SK-N-SH (cell line): ENCODE measurements at regions not wholly inside any gene's neighbourhood (a gene's known extent, or its start where the extent isn't known, plus 50 kb on each side); places are given as distances from the start of the nearest gene placed in this dataset.

Experiments
- CTCF ChIA-PET: fragments of 300-600, 350-600 bp; formaldehyde crosslinking; extraction: SDS; loops from one replicate; lab custom pipeline; 2021; lab: Yijun Ruan, JAX
- POLR2A ChIA-PET: fragments of 350-600 bp; sonication (Branson Sonifier 250); formaldehyde crosslinking; extraction: SDS; loops from one replicate; lab custom pipeline; 2020; ENCODE audit warnings: antibody characterized with exemption, inconsistent platforms; lab: Yijun Ruan, JAX
- DNase-seq: peaks from one replicate; pipeline ENCODE4 v3.0.0; 2012
- H2AFZ ChIP-seq: fragments of 200-600 bp; sonication (generic); 2 replicates; pipeline ENCODE4 v1.8.1; 2016; ENCODE audit warnings: antibody characterized with exemption, mild to moderate bottlenecking, low read depth
- H3F3A ChIP-seq: fragments of 200-600 bp; sonication (generic); replicated peaks from 2 replicates; pipeline ENCODE3; 2016; ENCODE audit warnings: antibody characterized with exemption, mild to moderate bottlenecking; ENCODE audit not compliant: insufficient read depth
- H3K27ac ChIP-seq, 2 experiments: fragments of 200-500 bp in 1 of 2; fragments of 200-600 bp in 1 of 2; sonication (Bioruptor generic) in 1 of 2; sonication (generic), shearing (Covaris generic) in 1 of 2; 2 replicates each; pipeline versions ENCODE4 v1.5.1 to v1.6.1; 2014 to 2016; ENCODE audit warnings: low read depth in 2 of 2, inconsistent platforms in 1 of 2, low read length in 1 of 2, mild to moderate bottlenecking in 1 of 2, mixed read lengths in 1 of 2
- H3K27me3 ChIP-seq: fragments of 200-600 bp; sonication (generic), shearing (Covaris generic); 2 replicates; pipeline ENCODE4 v1.6.1; 2016; ENCODE audit warnings: mixed run types; ENCODE audit not compliant: insufficient read depth
- H3K36me3 ChIP-seq, 2 experiments: fragments of 200-500 bp in 1 of 2; fragments of 200-600 bp in 1 of 2; sonication (Bioruptor generic) in 1 of 2; sonication (generic) in 1 of 2; replicated peaks in 1 of 2; 2 replicates each; pipeline versions ENCODE3 to v1.5.1; 2014 to 2016; ENCODE audit warnings: low read length in 1 of 2, mild to moderate bottlenecking in 1 of 2; ENCODE audit not compliant: insufficient read depth in 2 of 2, control insufficient read depth in 1 of 2
- H3K4me1 ChIP-seq, 2 experiments: fragments of 200-500 bp in 1 of 2; fragments of 200-600 bp in 1 of 2; sonication (Bioruptor generic) in 1 of 2; sonication (generic), shearing (Covaris generic) in 1 of 2; 2 replicates each; pipeline versions ENCODE4 v1.5.1 to v1.6.1; 2014 to 2016; ENCODE audit warnings: low read depth in 1 of 2, low read length in 1 of 2, mixed run types in 1 of 2; ENCODE audit not compliant: insufficient read depth in 2 of 2, control insufficient read depth in 1 of 2
- H3K4me2 ChIP-seq: fragments of 200-600 bp; sonication (generic), shearing (Covaris generic); 2 replicates; pipeline ENCODE4 v1.6.1; 2017; ENCODE audit warnings: mixed run types
- H3K4me3 ChIP-seq, 2 experiments: fragments of 200-500 bp in 1 of 2; fragments of 200-600 bp in 1 of 2; sonication (Bioruptor generic) in 1 of 2; sonication (generic), shearing (Covaris generic) in 1 of 2; 2 replicates each; pipeline versions ENCODE4 v1.5.1 to v1.8.1; 2014 to 2016; ENCODE audit warnings: low read depth in 2 of 2, inconsistent platforms in 1 of 2, low read length in 1 of 2, mild to moderate bottlenecking in 1 of 2, mixed read lengths in 1 of 2, moderate library complexity in 1 of 2
- H3K79me2 ChIP-seq: fragments of 200-600 bp; sonication (generic); 2 replicates; pipeline ENCODE4 v1.8.1; 2017; ENCODE audit warnings: mild to moderate bottlenecking; ENCODE audit not compliant: insufficient read depth
- H3K9ac ChIP-seq: fragments of 200-600 bp; sonication (generic); 2 replicates; pipeline ENCODE4 v1.6.1; 2017; ENCODE audit warnings: mixed run types
- H3K9me2 ChIP-seq: fragments of 200-600 bp; sonication (generic); 2 replicates; pipeline ENCODE4 v1.6.1; 2017; ENCODE audit warnings: mixed run types
- H3K9me3 ChIP-seq: fragments of 200-600 bp; sonication (generic); 2 replicates; pipeline ENCODE4 v1.6.1; 2017; ENCODE audit warnings: mixed run types, mild to moderate bottlenecking, moderate library complexity
- H4K20me1 ChIP-seq: fragments of 200-600 bp; sonication (generic); 2 replicates; pipeline ENCODE4 v1.6.1; 2017; ENCODE audit warnings: mild to moderate bottlenecking, mixed run types; ENCODE audit not compliant: insufficient read depth
- CHD2 ChIP-seq: fragments of 150-350 bp; IDR thresholded peaks from 2 replicates; pipeline ENCODE4 v1.6.1; 2018; ENCODE audit warnings: low read length; ENCODE audit not compliant: partially characterized antibody
- CTCF ChIP-seq: fragments of 200-600 bp; sonication (generic); IDR thresholded peaks from 2 replicates; pipeline ENCODE4 v1.6.1; 2017; ENCODE audit warnings: antibody characterized with exemption, mild to moderate bottlenecking, moderate library complexity
- EZH2phosphoT487 ChIP-seq: fragments of 200-600 bp; sonication (generic); IDR thresholded peaks from 2 replicates; pipeline ENCODE4 v1.6.1; 2017; ENCODE audit warnings: low read depth, mixed run types, mild to moderate bottlenecking, antibody characterized with exemption, moderate library complexity, borderline replicate concordance
- FOXM1 ChIP-seq: IDR thresholded peaks from 2 replicates; pipeline ENCODE4 v1.4.0; 2012; ENCODE audit warnings: low read depth, mild to moderate bottlenecking
- JUND ChIP-seq: IDR thresholded peaks from 2 replicates; pipeline ENCODE4 v1.4.0; 2012
- MAX ChIP-seq: IDR thresholded peaks from 2 replicates; pipeline ENCODE4 v1.4.0; 2012; ENCODE audit warnings: low read depth
- MXI1 ChIP-seq: IDR thresholded peaks from 2 replicates; pipeline ENCODE4 v1.6.1; 2012; ENCODE audit warnings: mild to moderate bottlenecking, low read depth, low read length, improper control_type of control experiment
- NFIC ChIP-seq: IDR thresholded peaks from 2 replicates; pipeline ENCODE4 v1.4.0; 2012; ENCODE audit warnings: borderline replicate concordance
- PBX3 ChIP-seq: IDR thresholded peaks from 2 replicates; pipeline ENCODE4; 2012
- REST ChIP-seq: IDR thresholded peaks from 2 replicates; pipeline ENCODE4 v1.6.1; 2012; ENCODE audit warnings: mild to moderate bottlenecking, low read depth, low read length, moderate library complexity
- TAF1 ChIP-seq: IDR thresholded peaks from 2 replicates; pipeline ENCODE4 v1.6.1; 2012; ENCODE audit warnings: low read depth, mild to moderate bottlenecking, low read length, moderate library complexity, borderline replicate concordance
- USF2 ChIP-seq: fragments of 150-350 bp; IDR thresholded peaks from 2 replicates; pipeline ENCODE4 v1.6.1; 2017; ENCODE audit warnings: antibody characterized with exemption, low read length, low read depth, borderline replicate concordance

GRCh38 chr5:110194191-110194590 lies 504.5 kb downstream of the MAN2A1 start:
- POLR2A ChIA-PET, result no interaction called here
- Histone ChIP-seq H4K20me1 (no peaks in the 10 kb centered on the region), H3K9me2 (no peaks in the 10 kb centered on the region), H3K36me3 (no peaks in the 10 kb centered on the region), H3K4me2 (no peak overlapping the region), H3F3A (no peaks in the 10 kb centered on the region), H3K9ac (no peak overlapping the region), H3K4me1 (no peaks in the 10 kb centered on the region), H3K27ac (no peak overlapping the region), H2AFZ (no peak overlapping the region), H3K79me2 (no peaks in the 10 kb centered on the region), H3K27me3 (no peaks in the 10 kb centered on the region), H3K9me3 (no peaks in the 10 kb centered on the region), H3K4me3 (no peak overlapping the region)
- CTCF ChIA-PET, result no interaction called here
- no peak for DNase-seq
- TF ChIP-seq CTCF, result no peak
- TF ChIP-seq REST, result no peak
- no peak for TF ChIP-seq TAF1
- no peak for TF ChIP-seq MXI1
- TF ChIP-seq MAX, result no peak
- no peak for TF ChIP-seq EZH2phosphoT487
- no peak for TF ChIP-seq FOXM1
- TF ChIP-seq USF2, result no peak
- TF ChIP-seq NFIC, result no peak
- no peak for TF ChIP-seq JUND
- no peak for TF ChIP-seq PBX3
- no peak for TF ChIP-seq CHD2
